ENCODE measurements at regions not wholly inside any gene's neighbourhood (a gene's known extent, or its start where the extent isn't known, plus 50 kb on each side); places are given as distances from the start of the nearest gene placed in this dataset.
A peak's percentile ranks its signal among the peaks of the same experiment; 100 is the strongest.
"Not testable (repeated sequence)": the region's sequence is repeated elsewhere in the genome, so short reads cannot be mapped to it uniquely, and the experiment has no call there.

DNA sequence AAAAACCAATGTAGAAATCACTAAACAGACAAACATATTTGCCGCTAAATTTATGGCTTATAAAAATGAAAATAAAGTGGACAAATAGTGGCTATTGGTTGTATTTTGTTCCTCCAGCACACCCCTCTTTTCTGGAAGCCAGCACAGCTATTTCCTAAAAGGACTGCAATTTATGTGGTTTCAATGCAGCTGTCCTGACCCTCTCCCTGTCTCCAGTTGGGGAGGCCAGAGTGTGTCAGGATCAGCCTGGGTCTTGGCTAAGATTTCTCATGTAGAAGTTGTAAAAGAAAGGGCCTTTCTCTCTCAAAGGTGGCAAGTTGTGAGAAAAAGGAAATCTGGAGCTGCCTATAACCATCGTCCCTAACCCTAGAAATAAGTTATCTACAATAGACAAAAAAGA, 165.6 kb downstream of the ALDH8A1 start:
- no peak for DNase-seq

DNA sequence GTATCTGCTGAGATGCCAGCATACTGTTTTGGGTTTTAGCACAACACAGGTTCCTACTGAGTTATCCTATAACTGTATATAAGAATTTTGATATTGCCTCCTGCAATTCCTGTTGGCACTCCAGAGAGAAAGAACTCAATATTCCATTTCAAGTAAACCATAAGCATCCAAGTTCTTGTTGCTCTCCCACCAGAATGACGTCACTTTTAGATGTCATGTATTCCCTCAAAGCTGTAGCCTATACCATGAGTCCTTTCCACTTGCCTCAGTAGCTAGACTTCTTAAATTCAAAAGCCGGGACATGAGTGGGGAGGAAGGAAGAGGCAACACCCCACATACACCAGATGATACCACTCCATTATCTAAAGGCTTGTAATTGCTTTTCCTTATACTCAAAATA, 171.5 kb downstream of the ALDH8A1 start:
- no peak for DNase-seq

DNA sequence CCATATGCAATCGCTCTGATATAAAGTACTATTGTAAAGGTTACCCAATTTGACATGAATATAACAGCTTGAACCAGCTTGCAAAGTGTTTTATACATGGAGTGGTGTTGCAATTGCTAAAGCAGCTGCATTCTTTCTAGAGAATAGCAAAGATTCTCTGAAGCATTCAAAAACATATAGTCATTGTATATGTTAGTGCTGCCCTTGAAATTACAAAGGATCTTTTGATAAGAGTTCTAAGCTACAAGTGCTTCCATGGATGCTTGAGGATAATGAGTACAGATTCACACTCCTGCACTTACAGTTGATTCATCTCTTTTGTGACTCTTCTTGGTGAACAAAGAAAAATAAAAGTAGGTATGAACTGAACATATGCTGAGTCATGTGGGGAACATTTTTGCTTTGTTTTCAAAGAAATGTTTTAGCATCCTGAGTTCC, 175.7 kb downstream of the ALDH8A1 start:
- no peak for DNase-seq

DNA sequence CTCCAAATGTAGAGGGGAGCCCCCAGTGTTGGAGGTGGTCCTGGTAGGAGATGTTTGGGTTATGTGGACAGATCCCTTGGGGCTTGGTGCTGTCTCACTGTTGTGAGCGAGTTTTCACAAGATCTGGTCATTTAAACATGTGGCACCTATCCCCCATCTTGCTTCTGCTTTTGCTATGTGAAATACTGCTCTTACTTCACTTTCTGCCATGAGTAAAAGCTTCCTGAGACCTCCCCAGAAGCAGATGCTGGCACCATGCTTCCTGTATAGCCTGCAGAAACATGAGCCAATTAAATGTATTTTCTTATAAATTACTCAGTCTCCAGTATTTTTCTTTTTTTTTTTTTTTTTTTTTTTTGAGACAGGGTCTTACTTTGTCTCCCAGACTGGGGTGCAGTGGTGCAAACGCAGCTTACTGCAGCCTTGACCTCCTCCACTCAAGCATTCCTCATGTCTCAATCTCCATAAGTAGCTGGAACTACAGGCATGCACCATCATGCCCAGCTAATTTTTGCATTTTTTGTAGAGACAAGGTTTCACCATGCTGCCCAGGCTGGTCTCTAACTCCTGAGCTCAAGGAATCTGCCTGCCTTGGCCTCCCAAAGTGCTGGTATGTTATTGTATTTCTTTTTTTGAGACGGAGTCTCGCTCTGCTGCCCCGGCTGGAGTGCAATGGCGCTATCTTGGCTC, 177.1 kb downstream of the ALDH8A1 start:
- no peak for DNase-seq

DNA sequence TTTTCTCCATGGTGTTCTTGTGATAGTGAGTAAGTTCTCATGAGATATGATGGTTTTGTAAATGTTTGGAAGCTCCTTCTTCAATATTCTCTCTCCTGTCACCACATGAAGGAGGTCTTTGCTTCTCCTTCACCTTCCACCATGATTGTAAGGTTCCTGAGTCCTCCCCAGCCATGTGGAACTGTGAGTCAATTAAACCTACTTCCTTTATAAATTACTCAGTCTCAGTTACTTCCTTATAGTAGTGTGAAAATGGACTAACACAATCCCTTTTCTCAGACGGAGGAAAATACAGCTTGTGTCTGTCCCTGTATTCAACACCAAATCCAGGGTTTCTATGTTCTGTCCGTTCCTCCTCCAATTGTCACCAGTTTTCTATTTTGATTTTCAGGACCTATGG, 181.0 kb downstream of the ALDH8A1 start:
- no peak for DNase-seq

DNA sequence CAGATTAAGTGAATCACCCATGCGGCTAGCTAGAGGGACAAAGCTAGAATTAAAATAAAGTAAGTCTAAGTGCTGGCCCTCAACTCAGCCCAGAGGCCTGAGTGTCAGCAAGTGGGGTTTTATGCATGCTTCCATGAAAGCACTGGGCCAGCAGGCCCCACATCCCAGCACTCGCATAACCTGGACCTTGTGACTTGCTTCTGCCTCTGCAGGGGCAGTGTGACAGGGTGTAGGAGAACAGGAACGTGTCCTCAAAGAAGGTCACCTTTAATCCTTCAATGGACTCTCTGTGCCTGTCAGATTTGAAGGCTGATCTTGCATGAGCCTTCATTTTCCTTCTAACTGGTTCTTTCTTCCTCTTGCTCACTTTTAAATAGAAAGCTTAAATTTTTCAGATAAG, 183.4 kb downstream of the ALDH8A1 start:
- no peak for DNase-seq

DNA sequence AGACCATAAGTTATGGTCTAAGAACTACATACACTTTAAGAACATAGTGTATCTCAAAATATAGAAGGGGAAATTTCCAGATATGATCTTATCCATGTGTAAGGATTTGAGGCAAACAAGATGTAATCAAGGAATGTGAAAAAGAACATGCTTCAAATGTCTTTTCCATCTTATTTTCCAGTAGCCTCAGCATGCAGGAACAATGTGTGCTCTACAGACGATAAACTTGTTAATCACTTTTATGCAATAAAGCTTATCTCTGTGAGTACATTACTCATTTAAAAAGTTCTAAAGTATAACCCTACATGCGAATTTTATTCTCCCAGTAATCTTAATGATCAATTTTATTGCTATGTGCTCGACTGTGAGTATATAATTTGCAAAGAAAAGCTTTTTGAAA, 185.2 kb downstream of the ALDH8A1 start:
- no peak for DNase-seq

DNA sequence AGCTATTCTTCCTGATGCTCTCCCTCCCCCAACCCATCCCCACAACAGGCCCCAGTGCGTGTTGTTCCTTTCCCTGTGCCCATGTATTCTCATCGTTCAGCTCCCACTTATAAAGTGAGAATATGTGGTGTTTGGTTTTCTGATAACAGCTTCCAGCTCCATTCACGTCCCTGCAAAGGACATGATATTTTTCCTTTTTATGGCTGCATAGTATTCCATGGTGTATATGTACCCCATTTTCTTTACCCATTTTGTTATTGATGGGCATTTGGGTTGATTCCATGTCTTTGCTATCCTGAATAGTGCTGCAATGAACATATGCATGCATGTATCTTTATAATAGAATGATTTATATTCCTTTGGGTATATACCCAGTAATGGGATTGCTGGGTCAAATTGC, 186.3 kb downstream of the ALDH8A1 start:
- not testable (repeated sequence) for DNase-seq

DNA sequence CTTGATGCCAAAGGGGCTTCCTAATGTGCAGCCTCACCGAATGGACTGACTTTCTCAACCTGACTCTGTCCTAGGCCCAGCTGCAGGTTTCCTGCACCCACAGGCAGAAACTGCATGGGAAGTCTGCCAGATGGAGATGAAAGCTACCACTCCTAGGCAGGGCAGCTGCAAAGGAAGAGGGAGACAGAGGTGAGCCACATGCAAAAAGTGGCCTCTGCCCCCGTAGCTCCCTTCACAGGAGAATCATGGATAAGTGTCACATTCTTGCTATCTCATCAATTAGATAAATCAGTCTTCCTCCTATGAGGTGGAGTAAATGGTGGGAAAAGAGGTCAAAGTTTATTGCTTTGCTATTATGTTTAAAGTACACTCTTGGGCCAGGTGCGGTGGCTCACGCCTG, 191.3 kb downstream of the ALDH8A1 start:
- DNase-seq: no peak

DNA sequence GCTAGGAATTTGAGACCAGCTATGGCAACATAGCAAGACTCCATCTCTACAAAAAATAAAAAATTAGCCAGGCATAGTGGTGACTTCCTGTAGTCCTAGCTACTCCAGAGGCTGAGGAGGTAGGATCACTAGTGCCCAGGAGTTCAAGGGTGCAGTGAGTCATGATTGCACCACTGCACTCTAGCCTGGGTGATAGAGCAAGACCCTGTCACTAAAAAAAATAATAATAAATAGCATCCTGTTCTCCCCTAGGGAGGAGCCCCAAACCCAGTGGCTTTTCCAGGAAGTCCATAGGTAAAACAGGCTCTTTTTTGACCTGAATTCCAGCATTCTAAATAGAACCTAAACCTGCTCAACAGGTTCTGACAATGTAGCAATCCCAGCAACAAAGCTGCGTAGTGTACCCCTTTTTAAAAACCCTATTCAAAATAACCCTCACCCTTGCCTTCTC, 192.0 kb downstream of the ALDH8A1 start:
- DNase-seq: no peak

DNA sequence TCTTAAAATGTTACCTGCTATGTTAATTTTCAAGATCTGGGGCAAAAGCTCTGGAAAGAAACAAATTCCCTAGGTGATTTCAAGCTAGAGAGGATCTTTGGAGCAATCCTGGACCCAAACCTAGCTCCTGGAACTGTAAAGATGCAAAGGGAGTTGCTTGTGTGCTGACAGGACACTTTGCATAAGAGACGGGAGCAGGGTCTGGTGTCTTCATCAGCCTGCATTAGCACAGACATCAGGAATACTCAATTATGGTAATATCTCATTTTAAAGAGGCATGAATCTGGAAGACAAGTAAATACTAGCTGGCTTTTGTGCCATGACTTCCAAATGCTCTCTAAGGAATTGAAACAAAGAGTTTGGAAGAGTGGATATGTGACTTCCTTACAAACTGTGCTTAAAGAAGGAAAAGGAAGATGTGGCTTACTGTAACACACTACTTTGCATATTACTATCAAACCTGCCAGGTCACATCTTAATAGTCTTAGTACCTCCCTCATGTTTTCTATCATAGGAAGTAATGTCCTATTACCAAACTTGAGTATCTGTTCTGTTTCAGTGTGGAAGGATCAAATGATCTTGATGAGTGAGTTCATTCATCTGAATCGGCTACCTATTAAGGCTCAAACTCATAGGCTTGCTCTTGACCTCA, 193.4 kb downstream of the ALDH8A1 start:
- DNase-seq: no peak

DNA sequence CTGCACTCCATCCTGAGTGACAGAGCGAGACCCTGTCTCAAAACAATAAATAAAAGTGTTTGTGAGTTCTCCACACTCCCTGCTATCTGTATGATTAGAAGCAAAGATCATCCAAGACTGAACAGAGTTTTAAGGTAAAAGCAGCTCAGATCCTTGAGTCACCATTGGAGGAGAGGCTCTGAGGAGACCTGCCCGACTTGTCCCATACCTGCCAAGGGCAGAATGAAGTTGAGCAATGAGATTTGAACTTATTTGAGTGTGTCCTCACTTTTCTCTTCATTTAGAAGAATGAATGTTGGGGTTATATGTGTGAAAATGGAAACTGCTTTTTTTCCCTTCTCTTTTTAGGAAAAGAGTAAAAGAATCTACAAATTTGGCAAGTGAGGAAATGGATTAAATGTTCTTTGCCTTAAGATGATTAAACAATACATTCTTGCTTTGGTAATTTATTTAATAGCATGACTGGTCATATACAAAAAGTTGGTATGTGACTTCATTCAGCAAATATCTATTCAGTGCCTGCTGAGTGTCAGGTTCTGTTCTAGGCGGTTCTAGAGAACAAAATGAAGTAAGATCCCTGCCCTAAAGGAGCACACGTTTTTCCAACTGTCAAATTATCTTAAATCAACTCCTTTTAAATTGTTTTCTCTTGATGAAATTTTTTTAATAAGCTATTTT, 195.7 kb downstream of the ALDH8A1 start:
- no peak for DNase-seq

DNA sequence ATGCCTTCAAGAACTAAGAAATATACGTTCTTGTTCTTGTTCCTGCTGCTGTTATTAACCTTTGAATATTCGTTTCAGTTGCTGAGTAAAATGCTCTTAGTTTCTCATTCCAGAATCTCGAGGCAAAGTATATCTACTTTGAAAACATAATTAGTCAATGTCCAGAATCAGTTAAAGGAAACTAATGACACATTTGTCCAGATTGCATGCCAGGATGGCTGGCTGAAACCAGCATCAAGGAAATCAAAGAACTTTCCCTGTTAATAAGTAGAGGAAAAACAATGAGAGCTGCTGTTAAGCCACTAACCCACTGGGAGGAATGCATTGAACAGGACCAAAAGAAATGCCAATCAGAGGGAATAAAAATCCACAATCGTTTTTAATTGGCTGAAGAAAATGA, 196.9 kb downstream of the ALDH8A1 start:
- no peak for DNase-seq

DNA sequence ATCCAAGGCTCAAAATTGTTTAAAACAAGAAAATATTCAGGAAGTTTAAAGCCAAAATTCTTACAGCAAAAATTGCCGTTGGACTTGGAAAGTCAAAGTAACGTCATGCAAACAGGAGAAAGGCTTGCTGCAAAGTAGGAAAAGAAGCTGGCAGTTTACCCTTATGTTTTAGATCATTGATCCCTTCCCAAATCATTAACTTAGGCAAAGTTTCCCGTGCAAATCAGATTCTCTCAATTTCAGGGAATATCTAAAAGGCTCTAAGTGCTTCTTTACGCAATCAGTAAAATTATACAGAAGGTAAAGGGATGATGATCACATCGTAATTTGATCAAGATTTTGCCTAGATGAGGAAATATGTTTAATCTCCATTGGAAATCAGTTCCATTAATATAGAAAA, 197.5 kb downstream of the ALDH8A1 start:
- no peak for DNase-seq

DNA sequence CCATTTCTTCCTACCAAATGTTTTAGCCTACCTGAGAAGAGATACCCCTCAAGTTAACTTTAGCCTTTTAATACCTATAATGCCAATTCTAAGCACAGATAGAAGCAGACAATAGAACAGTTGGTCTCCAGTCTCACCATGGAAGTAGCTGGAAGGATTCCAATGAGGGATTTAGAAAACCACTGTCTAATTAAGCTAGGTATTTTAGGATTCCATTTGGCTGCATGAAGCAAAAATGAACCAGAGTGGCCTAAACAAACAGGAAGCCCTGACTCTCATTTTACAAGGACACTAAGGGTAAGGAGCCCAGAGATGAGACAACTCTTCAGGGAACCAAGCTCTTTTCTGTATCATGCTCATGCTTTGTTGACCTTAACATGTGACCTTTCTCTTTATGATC, 199.2 kb downstream of the ALDH8A1 start:
- DNase-seq: no peak

DNA sequence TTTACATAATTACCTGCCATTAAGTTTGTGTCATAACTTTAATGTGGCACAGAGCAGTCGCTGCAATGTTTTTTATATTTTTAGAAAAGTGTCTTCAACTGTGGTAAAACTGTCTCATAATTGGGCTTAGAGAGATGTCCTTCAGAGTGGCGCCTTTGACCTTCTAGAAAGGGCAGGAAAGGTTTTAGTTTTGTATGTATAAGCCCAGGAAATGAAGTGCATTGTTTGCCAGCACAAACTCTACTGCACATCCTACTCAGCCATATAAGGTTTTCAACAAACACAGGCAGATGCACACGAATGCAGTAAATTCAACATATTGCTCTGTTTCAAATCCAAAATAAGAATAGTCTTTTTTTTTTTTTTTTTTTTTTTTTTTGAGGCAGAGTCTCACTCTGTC, 201.4 kb downstream of the ALDH8A1 start:
- no peak for DNase-seq

DNA sequence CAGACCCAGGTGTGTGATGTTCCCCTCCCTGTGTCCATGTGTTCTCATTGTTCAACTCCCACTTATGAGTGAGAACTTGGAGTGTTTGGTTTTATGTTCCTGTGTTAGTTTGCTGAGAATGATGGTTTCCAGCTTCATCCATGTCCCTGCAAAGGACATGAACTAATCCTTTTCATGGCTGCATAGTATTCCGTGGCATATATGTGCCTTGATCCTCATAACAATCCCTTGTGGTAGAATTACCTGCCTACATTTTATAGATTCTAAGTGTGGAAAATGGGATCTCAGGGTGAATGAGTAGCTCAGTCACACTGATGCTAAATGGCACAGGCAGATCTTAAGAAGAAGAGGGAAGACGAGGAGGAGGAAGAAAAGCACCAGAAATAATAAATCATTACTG, 202.7 kb downstream of the ALDH8A1 start:
- not testable (repeated sequence) for DNase-seq

DNA sequence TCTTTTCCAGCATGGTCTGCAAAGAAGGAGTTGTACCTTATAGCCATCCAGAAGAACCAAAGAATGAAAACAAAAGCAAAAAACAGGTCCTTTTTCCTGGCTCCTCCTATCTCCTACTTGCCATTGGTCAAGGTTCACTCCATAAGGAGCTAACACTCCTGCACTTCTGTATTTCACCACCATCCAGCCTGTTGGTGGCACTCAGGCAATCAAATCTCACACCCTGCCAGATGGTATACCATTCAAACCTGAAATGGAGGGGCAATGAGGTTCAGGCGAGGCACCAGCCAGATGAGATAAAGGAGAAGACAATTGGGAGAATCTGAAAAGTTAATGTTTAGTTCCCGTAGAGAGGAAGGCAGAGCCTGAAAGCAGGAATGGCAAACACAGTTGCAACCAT, 203.8 kb downstream of the ALDH8A1 start:
- no peak for DNase-seq

DNA sequence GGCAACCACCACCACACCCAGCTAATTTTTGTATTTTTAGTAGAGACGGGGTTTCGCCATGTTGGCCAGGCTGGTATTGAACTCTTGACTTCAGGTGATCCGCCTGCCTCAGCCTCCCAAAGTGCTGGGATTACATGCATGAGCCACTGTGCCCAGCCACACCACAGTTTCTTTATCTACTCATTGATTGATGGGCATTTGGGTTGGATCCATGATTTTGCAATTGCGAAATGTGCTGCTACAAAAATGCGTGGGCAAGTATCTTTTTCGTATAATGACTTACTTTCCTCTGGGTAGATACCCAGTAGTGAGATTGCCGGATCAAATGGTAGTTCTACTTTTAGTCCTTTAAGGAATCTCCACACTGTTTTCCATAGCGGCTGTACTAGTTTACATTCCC, 204.7 kb downstream of the ALDH8A1 start:
- not testable (repeated sequence) for DNase-seq

DNA sequence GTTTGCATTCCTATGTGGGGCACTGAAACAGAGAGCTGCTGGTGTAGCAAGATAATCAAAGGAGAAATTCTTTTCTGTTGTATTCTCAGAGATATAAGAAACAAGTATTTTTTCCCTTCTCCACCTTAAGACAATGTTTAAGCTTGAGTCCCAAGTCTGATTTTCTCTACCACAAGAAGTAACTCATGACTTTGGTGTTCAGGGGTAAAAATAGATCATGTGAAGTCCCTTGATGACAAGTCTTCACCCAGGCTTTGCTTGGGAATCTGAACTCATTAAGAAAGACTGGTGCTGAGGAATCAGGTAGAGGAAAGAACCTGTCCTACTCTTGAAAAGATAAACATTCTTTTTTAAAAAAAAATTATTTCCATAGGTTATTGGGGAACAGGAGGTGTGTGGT, 205.6 kb downstream of the ALDH8A1 start:
- DNase-seq: no peak

DNA sequence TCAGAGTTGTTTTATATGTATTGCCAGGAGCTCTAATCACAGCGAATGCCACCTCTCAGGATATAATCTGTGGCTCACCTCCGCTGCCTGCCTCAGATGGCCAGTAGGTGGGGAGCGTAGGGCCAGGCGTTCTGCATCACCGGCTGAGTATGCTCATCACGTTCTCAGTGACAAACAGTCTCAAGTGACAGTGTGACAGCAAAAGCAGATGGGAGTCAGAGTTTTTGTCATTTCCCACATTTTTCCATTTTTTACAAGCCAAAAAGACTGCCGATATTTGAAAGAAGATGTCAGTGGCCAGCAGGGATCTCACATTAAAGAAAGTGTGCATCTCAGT, 208.7 kb downstream of the ALDH8A1 start:
- peak in 4 of 14 donors; percentile 3 to 55 (median 16) for DNase-seq

DNA sequence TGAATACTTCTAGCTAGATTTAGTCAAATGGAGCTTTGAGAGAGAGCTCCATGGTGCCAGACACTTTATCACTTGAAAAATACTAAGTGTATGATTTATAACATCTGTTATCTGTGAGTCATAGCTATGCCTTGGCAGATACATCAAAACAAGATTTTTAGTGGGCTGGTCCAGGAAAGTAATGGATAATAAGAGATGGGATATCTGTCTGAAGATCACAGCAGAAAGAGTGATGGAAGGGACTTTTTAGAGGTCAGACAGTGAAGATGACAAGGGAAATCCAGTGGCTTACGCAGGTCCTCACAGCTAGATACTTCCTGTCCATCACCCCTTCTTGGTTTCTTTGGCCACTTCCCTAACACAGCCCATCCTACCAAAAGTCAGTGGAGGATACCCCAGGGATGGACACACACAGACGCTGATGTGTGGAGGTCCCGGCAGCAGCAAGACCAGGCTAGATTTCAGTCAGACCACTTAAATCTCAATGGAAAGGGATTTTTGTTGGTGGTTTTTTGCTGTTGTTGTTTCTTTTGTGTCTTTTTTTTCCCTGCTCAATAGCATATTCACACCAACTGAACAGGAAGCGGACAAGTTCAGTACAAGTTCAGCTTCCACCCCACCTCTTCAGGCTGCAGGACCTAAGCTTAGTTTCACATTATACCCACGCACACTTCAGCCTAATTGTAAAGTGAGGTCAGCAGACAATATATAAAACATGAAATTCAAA, 209.3 kb downstream of the ALDH8A1 start:
- DNase-seq: peak in 1 of 14 donors; percentile 55

DNA sequence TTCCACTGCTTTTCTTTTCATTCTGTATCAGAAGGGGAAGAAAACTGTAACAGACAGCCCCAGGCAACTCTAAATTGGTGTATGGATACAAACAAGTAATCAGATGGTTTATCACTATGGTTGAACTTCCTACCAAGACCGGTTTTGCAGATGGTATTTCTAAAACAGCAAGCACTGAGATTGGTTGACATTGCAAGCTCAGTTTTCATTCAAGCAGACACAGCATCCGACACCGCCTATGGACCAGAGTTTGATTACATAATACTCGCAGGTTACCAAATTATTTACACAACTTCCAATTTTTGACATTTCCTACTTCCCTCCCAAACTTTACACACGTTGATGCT, 209.9 kb downstream of the ALDH8A1 start:
- no peak for DNase-seq
